BE2C (cell line): ENCODE measurements at regions not wholly inside any gene's neighbourhood (a gene's known extent, or its start where the extent isn't known, plus 50 kb on each side); places are given as distances from the start of the nearest gene placed in this dataset.

ENCODE experiments used
- DNase-seq: peaks from one replicate; pipeline ENCODE4 v3.0.0-alpha.2; 2020
- H3K27me3 ChIP-seq: fragments of 250-450 bp; sonication (Bioruptor Pico); 2 replicates; pipeline ENCODE4 v1.5.1; 2020; ENCODE audit warnings: mild to moderate bottlenecking
- H3K36me3 ChIP-seq: fragments of 250-450 bp; sonication (Bioruptor Pico); 2 replicates; pipeline ENCODE4 v1.5.1; 2020; ENCODE audit warnings: mild to moderate bottlenecking
- H3K4me1 ChIP-seq: fragments of 250-450 bp; sonication (Bioruptor Pico); 2 replicates; pipeline ENCODE4 v1.5.1; 2020
- H3K4me3 ChIP-seq: 2 replicates; pipeline ENCODE4 v1.5.1; 2011; ENCODE audit warnings: low read depth, low read length
- H3K9me3 ChIP-seq: fragments of 250-450 bp; sonication (Bioruptor Pico); 2 replicates; pipeline ENCODE4 v1.5.1; 2020
- CTCF ChIP-seq: IDR thresholded peaks from 2 replicates; pipeline ENCODE4 v1.5.1; 2012; ENCODE audit warnings: mild to moderate bottlenecking, low read depth, low read length

- TF ChIP-seq CTCF, result no peak
- H3K27me3 ChIP-seq, result no peaks in the 10 kb centered on the region
Observed at GRCh38 chr17:77893144-77894044, 65.1 kb upstream of the TNRC6C start.

GRCh38 chr17:77894126-77894956 lies 64.2 kb upstream of the TNRC6C start:
- Histone ChIP-seq H3K9me3 (no peaks in the 10 kb centered on the region), H3K27me3 (no peaks in the 10 kb centered on the region), H3K36me3 (no peaks in the 10 kb centered on the region), H3K4me3 (no peak overlapping the region), H3K4me1 (no peaks in the 10 kb centered on the region)
- DNase-seq, result no peak
- TF ChIP-seq CTCF, result no peak

More at GRCh38 chr17:77893144-77894044, 65.1 kb upstream of the TNRC6C start:
- H3K9me3 ChIP-seq, result no peaks in the 10 kb centered on the region
- no peak for DNase-seq
- no peaks in the 10 kb centered on the region for H3K4me1 ChIP-seq
- H3K4me3 ChIP-seq, result no peak overlapping the region
- no peaks in the 10 kb centered on the region for H3K36me3 ChIP-seq

DNA sequence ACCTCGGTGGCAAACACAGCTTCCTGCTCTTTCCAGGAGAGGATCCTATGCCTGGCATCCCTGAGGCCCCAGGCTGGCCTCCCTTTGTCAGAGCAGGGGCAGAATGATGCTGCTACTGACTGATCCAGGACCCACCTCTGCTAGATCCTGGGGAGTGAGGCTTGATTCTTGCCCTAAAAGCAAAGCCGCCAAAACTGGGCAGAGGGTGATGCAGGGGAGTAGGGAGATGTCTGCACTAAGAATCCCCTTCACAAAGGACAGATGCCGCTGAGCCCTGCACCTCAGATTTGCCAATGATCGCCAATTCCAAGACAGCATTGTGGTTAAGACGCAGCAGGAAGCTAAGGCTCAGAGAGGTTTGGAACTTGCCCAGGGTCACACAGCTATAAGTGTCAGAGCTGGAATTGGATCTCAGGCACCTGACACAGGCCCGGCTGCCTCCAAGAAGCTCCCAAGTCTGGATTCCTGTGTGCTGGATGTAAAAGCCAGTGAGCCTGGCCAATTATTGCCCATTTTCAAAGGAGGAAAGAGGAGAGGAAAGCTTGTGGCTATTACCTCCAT lies 60.7 kb upstream of the TNRC6C start:
- Histone ChIP-seq H3K27me3 (no peaks in the 10 kb centered on the region), H3K36me3 (no peaks in the 10 kb centered on the region), H3K4me1 (no peaks in the 10 kb centered on the region), H3K9me3 (no peaks in the 10 kb centered on the region), H3K4me3 (no peak overlapping the region)
- no peak for TF ChIP-seq CTCF
- DNase-seq, result no peak

- no peaks in the 10 kb centered on the region for H3K27me3 ChIP-seq
- no peak for TF ChIP-seq CTCF
Observed at GRCh38 chr17:77898521-77899434, 59.7 kb upstream of the TNRC6C start.

GRCh38 chr17:77899498-77899897 lies 59.0 kb upstream of the TNRC6C start:
- DNase-seq, result no peak
- no peak overlapping the region for H3K4me3 ChIP-seq
- TF ChIP-seq CTCF, result no peak
- H3K27me3 ChIP-seq, result no peaks in the 10 kb centered on the region
- no peaks in the 10 kb centered on the region for H3K36me3 ChIP-seq
- H3K4me1 ChIP-seq, result no peaks in the 10 kb centered on the region
- no peaks in the 10 kb centered on the region for H3K9me3 ChIP-seq

More at GRCh38 chr17:77898521-77899434, 59.7 kb upstream of the TNRC6C start:
- Histone ChIP-seq H3K4me1 (no peaks in the 10 kb centered on the region), H3K4me3 (no peak overlapping the region), H3K36me3 (no peaks in the 10 kb centered on the region), H3K9me3 (no peaks in the 10 kb centered on the region)
- no peak for DNase-seq
